Testis (tissue), 2 donors: ENCODE measurements at regions not wholly inside any gene's neighbourhood (a gene's known extent, or its start where the extent isn't known, plus 50 kb on each side); places are given as distances from the start of the nearest gene placed in this dataset.

Source experiments
- CTCF ChIP-seq, 3 experiments: fragments of 450-650 bp in 2 of 3; fragments of 200-600 bp in 1 of 3; sonication (generic) in 1 of 3; IDR thresholded peaks; one replicate each; pipeline ENCODE4 v1.5.1; 2016 to 2019; ENCODE audit warnings: antibody characterized with exemption in 3 of 3, mild to moderate bottlenecking in 2 of 3, moderate library complexity in 1 of 3
- POLR2A ChIP-seq: fragments of 450-650 bp; IDR thresholded peaks from one replicate; pipeline ENCODE4 v1.6.1; 2017; ENCODE audit warnings: antibody characterized with exemption, mild to moderate bottlenecking, moderate library complexity

GRCh38 chr11:10986006-10986405 lies 128.2 kb upstream of the ZBED5 start:
- TF ChIP-seq CTCF (IDR thresholded peaks at IDR 0.05) (no peak), POLR2A (no peak)
